OCI-LY3 (cell line): ENCODE measurements at regions not wholly inside any gene's neighbourhood (a gene's known extent, or its start where the extent isn't known, plus 50 kb on each side); places are given as distances from the start of the nearest gene placed in this dataset.

ENCODE experiments used
- H2AFZ ChIP-seq: fragments of 200-600, 300-600 bp; shearing (Covaris generic); 2 replicates; pipeline ENCODE4 v1.6.0; 2014; ENCODE audit warnings: antibody characterized with exemption, low read depth, low read length
- H3K27ac ChIP-seq: fragments of 200-600, 300-600 bp; sonication (generic); 2 replicates; pipeline ENCODE4 v1.5.1; 2014; ENCODE audit warnings: mild to moderate bottlenecking, low read length, moderate library complexity, mixed read lengths
- H3K27me3 ChIP-seq: fragments of 200-600, 300-600 bp; sonication (generic); 2 replicates; pipeline ENCODE4 v1.6.1; 2014; ENCODE audit warnings: low read depth, low read length, mixed read lengths
- H3K36me3 ChIP-seq: fragments of 200-600, 300-600 bp; sonication (generic); replicated peaks from 2 replicates; pipeline ENCODE3; 2014; ENCODE audit warnings: low read depth, low read length, mixed read lengths
- H3K4me1 ChIP-seq: fragments of 300-600, 200-600 bp; sonication (generic); 2 replicates; pipeline ENCODE4 v1.6.1; 2014; ENCODE audit warnings: low read length, mixed read lengths
- H3K4me2 ChIP-seq: fragments of 200-600, 300-600 bp; sonication (generic); 2 replicates; pipeline ENCODE4 v1.6.1; 2014; ENCODE audit warnings: low read length, mixed read lengths
- H3K4me3 ChIP-seq: fragments of 300-600, 200-600 bp; sonication (generic); 2 replicates; pipeline ENCODE4 v1.5.1; 2014; ENCODE audit warnings: antibody characterized with exemption, mild to moderate bottlenecking, low read length, moderate library complexity
- H3K79me2 ChIP-seq: fragments of 300-600, 200-600 bp; shearing (Covaris generic); 2 replicates; pipeline ENCODE4 v1.6.1; 2014; ENCODE audit warnings: mild to moderate bottlenecking, low read length, mixed read lengths
- H3K9ac ChIP-seq: fragments of 300-600, 200-600 bp; shearing (Covaris generic); 2 replicates; pipeline ENCODE4 v1.6.0; 2014; ENCODE audit warnings: mild to moderate bottlenecking, low read length, moderate library complexity
- H3K9me3 ChIP-seq: fragments of 200-600, 300-600 bp; shearing (Covaris generic); 2 replicates; pipeline ENCODE4 v1.6.1; 2014; ENCODE audit warnings: low read length, mixed read lengths; ENCODE audit not compliant: insufficient read depth
- H4K20me1 ChIP-seq: fragments of 200-600, 300-600 bp; sonication (generic); 2 replicates; pipeline ENCODE4 v1.6.1; 2016; ENCODE audit warnings: low read length, mixed read lengths; ENCODE audit not compliant: insufficient read depth
- CTCF ChIP-seq: fragments of 200-600, 300-600 bp; sonication (generic); IDR thresholded peaks from 2 replicates; pipeline ENCODE4 v1.5.1; 2014; ENCODE audit warnings: antibody characterized with exemption, low read length, low read depth
- EZH2phosphoT487 ChIP-seq: fragments of 200-600 bp; shearing (Covaris generic); IDR thresholded peaks from 2 replicates; pipeline ENCODE4 v1.6.1; 2018; ENCODE audit warnings: antibody characterized with exemption, mixed run types, low read depth

- no peak for TF ChIP-seq CTCF
- TF ChIP-seq EZH2phosphoT487 = no peak
- no peaks in the 10 kb centered on the region for H3K27me3 ChIP-seq
- no peak overlapping the region for H3K4me3 ChIP-seq
- H3K27ac ChIP-seq = no peak overlapping the region
- no peaks in the 10 kb centered on the region for H3K9me3 ChIP-seq
- H3K4me1 ChIP-seq = no peaks in the 10 kb centered on the region
- no peaks in the 10 kb centered on the region for H3K79me2 ChIP-seq
- no peak overlapping the region for H3K9ac ChIP-seq
- no peaks in the 10 kb centered on the region for H3K36me3 ChIP-seq
- H2AFZ ChIP-seq = no peak overlapping the region
- H3K4me2 ChIP-seq = no peak overlapping the region
- no peaks in the 10 kb centered on the region for H4K20me1 ChIP-seq
Observed at GRCh38 chr10:9274206-9274755, 1219.8 kb downstream of the GATA3 start.

- Histone ChIP-seq H3K4me3 (no peak overlapping the region), H4K20me1 (no peaks in the 10 kb centered on the region), H3K27ac (no peak overlapping the region), H3K9me3 (no peaks in the 10 kb centered on the region), H3K27me3 (no peaks in the 10 kb centered on the region), H2AFZ (no peak overlapping the region), H3K9ac (no peak overlapping the region), H3K79me2 (no peaks in the 10 kb centered on the region), H3K4me1 (no peaks in the 10 kb centered on the region), H3K4me2 (no peak overlapping the region), H3K36me3 (no peaks in the 10 kb centered on the region)
- TF ChIP-seq EZH2phosphoT487 (no peak), CTCF (no peak)
Observed at GRCh38 chr10:9275861-9276260, 1221.4 kb downstream of the GATA3 start.

GRCh38 chr10:9285690-9286089 lies 1231.2 kb downstream of the GATA3 start:
- no peaks in the 10 kb centered on the region for H4K20me1 ChIP-seq
- no peak overlapping the region for H3K4me3 ChIP-seq
- H3K4me1 ChIP-seq = no peaks in the 10 kb centered on the region
- H2AFZ ChIP-seq = no peak overlapping the region
- no peak overlapping the region for H3K4me2 ChIP-seq
- no peaks in the 10 kb centered on the region for H3K79me2 ChIP-seq
- H3K9ac ChIP-seq = no peak overlapping the region
- no peak overlapping the region for H3K27ac ChIP-seq
- H3K27me3 ChIP-seq = no peaks in the 10 kb centered on the region
- no peaks in the 10 kb centered on the region for H3K36me3 ChIP-seq
- TF ChIP-seq CTCF (no peak), EZH2phosphoT487 (no peak)
- no peaks in the 10 kb centered on the region for H3K9me3 ChIP-seq

- no peak overlapping the region for H3K9ac ChIP-seq
- H3K4me3 ChIP-seq = no peak overlapping the region
- H3K79me2 ChIP-seq = no peaks in the 10 kb centered on the region
- H3K27ac ChIP-seq = no peak overlapping the region
- H3K4me1 ChIP-seq = peaks cover 10% of the 10 kb centered on the region
- H4K20me1 ChIP-seq = no peaks in the 10 kb centered on the region
- no peaks in the 10 kb centered on the region for H3K9me3 ChIP-seq
- H3K27me3 ChIP-seq = no peaks in the 10 kb centered on the region
- no peak overlapping the region for H3K4me2 ChIP-seq
- H3K36me3 ChIP-seq = no peaks in the 10 kb centered on the region
- no peak overlapping the region for H2AFZ ChIP-seq
- TF ChIP-seq CTCF = no peak
- TF ChIP-seq EZH2phosphoT487 = no peak
Observed at GRCh38 chr10:9289811-9290210, 1235.3 kb downstream of the GATA3 start.
